ENCODE measurements at regions not wholly inside any gene's neighbourhood (a gene's known extent, or its start where the extent isn't known, plus 50 kb on each side); places are given as distances from the start of the nearest gene placed in this dataset.

DNA sequence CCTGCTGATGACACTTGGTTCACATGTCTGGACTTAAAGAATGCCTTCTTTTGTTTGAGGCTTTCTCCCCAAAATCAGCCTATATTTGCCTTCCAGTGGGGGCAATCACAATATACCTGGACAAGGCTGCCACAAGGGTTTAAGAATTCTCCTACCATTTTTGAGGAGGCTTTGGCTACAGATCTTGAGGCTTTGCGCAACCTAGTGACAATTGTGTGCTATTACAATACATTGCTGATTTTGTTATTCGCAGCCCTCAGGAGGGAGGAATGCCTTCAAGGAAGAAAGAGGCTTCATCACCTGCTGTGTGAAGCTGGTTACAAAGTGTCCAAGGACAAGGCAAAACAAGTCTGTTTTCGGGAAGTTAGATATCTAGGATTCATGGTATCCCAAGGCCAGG is 50.8 kb upstream of the OR4C15 start:
- H3K27ac Mint-ChIP-seq, result no peak overlapping the region
- peaks cover 6% of the 10 kb centered on the region for H3K36me3 Mint-ChIP-seq (ENCODE audit: low read depth)
- DNase-seq, result no peak
- TF ChIP-seq, protein P1, sequence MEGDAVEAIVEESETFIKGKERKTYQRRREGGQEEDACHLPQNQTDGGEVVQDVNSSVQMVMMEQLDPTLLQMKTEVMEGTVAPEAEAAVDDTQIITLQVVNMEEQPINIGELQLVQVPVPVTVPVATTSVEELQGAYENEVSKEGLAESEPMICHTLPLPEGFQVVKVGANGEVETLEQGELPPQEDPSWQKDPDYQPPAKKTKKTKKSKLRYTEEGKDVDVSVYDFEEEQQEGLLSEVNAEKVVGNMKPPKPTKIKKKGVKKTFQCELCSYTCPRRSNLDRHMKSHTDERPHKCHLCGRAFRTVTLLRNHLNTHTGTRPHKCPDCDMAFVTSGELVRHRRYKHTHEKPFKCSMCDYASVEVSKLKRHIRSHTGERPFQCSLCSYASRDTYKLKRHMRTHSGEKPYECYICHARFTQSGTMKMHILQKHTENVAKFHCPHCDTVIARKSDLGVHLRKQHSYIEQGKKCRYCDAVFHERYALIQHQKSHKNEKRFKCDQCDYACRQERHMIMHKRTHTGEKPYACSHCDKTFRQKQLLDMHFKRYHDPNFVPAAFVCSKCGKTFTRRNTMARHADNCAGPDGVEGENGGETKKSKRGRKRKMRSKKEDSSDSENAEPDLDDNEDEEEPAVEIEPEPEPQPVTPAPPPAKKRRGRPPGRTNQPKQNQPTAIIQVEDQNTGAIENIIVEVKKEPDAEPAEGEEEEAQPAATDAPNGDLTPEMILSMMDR (IDR thresholded peaks at IDR 0.05), result 0 out of 2 replicates have a peak, but pooled peaks have one; percentile 10
- H3K27me3 Mint-ChIP-seq (ENCODE audit: insufficient read depth), result no peaks in the 10 kb centered on the region
- H3K4me3 Mint-ChIP-seq, result no peak overlapping the region
- peaks cover 36% of the 10 kb centered on the region for H3K9me3 Mint-ChIP-seq
- no peaks in the 10 kb centered on the region for H3K4me1 Mint-ChIP-seq (ENCODE audit: low read depth)
